Mesenchymal stem cell (in vitro differentiated cells and primary cell): ENCODE measurements at regions not wholly inside any gene's neighbourhood (a gene's known extent, or its start where the extent isn't known, plus 50 kb on each side); places are given as distances from the start of the nearest gene placed in this dataset.

Experiments used
- DNase-seq: peaks from one replicate; pipeline ENCODE4 v3.0.0-alpha.2; 2013
- H2AFZ ChIP-seq: one replicate; pipeline ENCODE4 v1.6.1; 2013; ENCODE audit warnings: low read depth, mild to moderate bottlenecking, control low read depth, inconsistent platforms, low read length, moderate library complexity
- H2AK5ac ChIP-seq: 2 replicates; pipeline ENCODE4 v1.6.1; 2013; ENCODE audit warnings: low read length, moderate library complexity, mild to moderate bottlenecking, inconsistent platforms; ENCODE audit not compliant: severe bottlenecking
- H2BK120ac ChIP-seq: one replicate; pipeline ENCODE4 v1.6.1; 2013; ENCODE audit warnings: low read depth, mild to moderate bottlenecking, inconsistent platforms, low read length, moderate library complexity
- H2BK12ac ChIP-seq, 2 experiments: one replicate each; pipeline ENCODE4 v1.6.1; 2013; ENCODE audit warnings: inconsistent platforms in 2 of 2, low read length in 2 of 2, mild to moderate bottlenecking in 2 of 2, moderate library complexity in 2 of 2, control low read depth in 1 of 2
- H2BK15ac ChIP-seq: one replicate; pipeline ENCODE4 v1.6.1; 2013; ENCODE audit warnings: mild to moderate bottlenecking, low read depth, inconsistent platforms; ENCODE audit not compliant: poor library complexity, severe bottlenecking
- H2BK5ac ChIP-seq: 2 replicates; pipeline ENCODE4 v1.6.1; 2013; ENCODE audit warnings: low read depth, mild to moderate bottlenecking, low read length, control low read depth, inconsistent platforms; ENCODE audit not compliant: poor library complexity, severe bottlenecking
- H3K14ac ChIP-seq, 2 experiments: one replicate each; pipeline ENCODE4 v1.6.1; 2013; ENCODE audit warnings: inconsistent platforms in 2 of 2, low read length in 2 of 2, control low read depth in 1 of 2, mild to moderate bottlenecking in 1 of 2, moderate library complexity in 1 of 2
- H3K18ac ChIP-seq, 2 experiments: one replicate each; pipeline ENCODE4 v1.6.1; 2013; ENCODE audit warnings: inconsistent platforms in 2 of 2, low read length in 2 of 2, control low read depth in 1 of 2, low read depth in 1 of 2, mild to moderate bottlenecking in 1 of 2
- H3K23ac ChIP-seq, 2 experiments: one replicate each; pipeline ENCODE4 v1.6.1; 2013; ENCODE audit warnings: inconsistent platforms in 2 of 2, low read length in 2 of 2, mild to moderate bottlenecking in 2 of 2, moderate library complexity in 2 of 2, control low read depth in 1 of 2
- H3K27ac ChIP-seq: 2 replicates; pipeline ENCODE4 v1.5.1; 2013; ENCODE audit warnings: mild to moderate bottlenecking, moderate library complexity, low read length, control low read depth, inconsistent platforms; ENCODE audit not compliant: poor library complexity, severe bottlenecking
- H3K27me3 ChIP-seq, 2 experiments: 2 replicates each; pipeline versions ENCODE4 v1.6.1 to v1.7.0; 2013; ENCODE audit warnings: low read length in 2 of 2, mild to moderate bottlenecking in 2 of 2, moderate library complexity in 2 of 2, control low read depth in 1 of 2, inconsistent platforms in 1 of 2; ENCODE audit not compliant: control insufficient read depth in 1 of 2, insufficient read depth in 1 of 2
- H3K36me3 ChIP-seq, 2 experiments: 2 replicates each; pipeline versions ENCODE4 v1.6.1 to v1.7.0; 2013; ENCODE audit warnings: low read length in 2 of 2, control low read depth in 1 of 2, inconsistent platforms in 1 of 2, low read depth in 1 of 2, mild to moderate bottlenecking in 1 of 2; ENCODE audit not compliant: insufficient read depth in 2 of 2, control insufficient read depth in 1 of 2
- H3K4ac ChIP-seq, 2 experiments: one replicate each; pipeline ENCODE4 v1.6.1; 2013; ENCODE audit warnings: inconsistent platforms in 2 of 2, low read length in 2 of 2, mild to moderate bottlenecking in 2 of 2, moderate library complexity in 2 of 2, control low read depth in 1 of 2, low read depth in 1 of 2
- H3K4me1 ChIP-seq: 2 replicates; pipeline ENCODE4 v1.6.1; 2013; ENCODE audit warnings: low read depth, low read length, control low read depth; ENCODE audit not compliant: control insufficient read depth, insufficient read depth
- H3K4me2 ChIP-seq: 2 replicates; pipeline ENCODE4 v1.6.1; 2013; ENCODE audit warnings: low read length, mild to moderate bottlenecking, inconsistent platforms; ENCODE audit not compliant: poor library complexity, severe bottlenecking
- H3K4me3 ChIP-seq, 2 experiments: 2 replicates each; pipeline versions ENCODE4 v1.5.1 to v1.7.0; 2013; ENCODE audit warnings: low read length in 2 of 2, mild to moderate bottlenecking in 2 of 2, control low read depth in 1 of 2, low read depth in 1 of 2; ENCODE audit not compliant: insufficient read depth in 1 of 2
- H3K79me1 ChIP-seq: replicated peaks from 2 replicates; pipeline ENCODE4 v1.6.1; 2013; ENCODE audit warnings: mild to moderate bottlenecking, control low read depth, low read length, inconsistent platforms; ENCODE audit not compliant: poor library complexity, severe bottlenecking
- H3K9ac ChIP-seq: 2 replicates; pipeline ENCODE4 v1.7.0; 2013; ENCODE audit warnings: mild to moderate bottlenecking, low read length, moderate library complexity
- H3K9me3 ChIP-seq: 2 replicates; pipeline ENCODE4 v1.7.0; 2013; ENCODE audit warnings: mild to moderate bottlenecking, low read length; ENCODE audit not compliant: control insufficient read depth
- H4K8ac ChIP-seq: one replicate; pipeline ENCODE4 v1.6.1; 2013; ENCODE audit warnings: inconsistent platforms, mild to moderate bottlenecking, low read length, moderate library complexity
- H4K91ac ChIP-seq: one replicate; pipeline ENCODE4 v1.6.1; 2013; ENCODE audit warnings: mild to moderate bottlenecking, low read length, inconsistent platforms
- WGBS: methylation state at CpG from one replicate; pipeline ENCODE4 v1.1.7; 2013; ENCODE audit warnings: mixed read lengths; 5-methylcytosine and 5-hydroxymethylcytosine counted together

DNA sequence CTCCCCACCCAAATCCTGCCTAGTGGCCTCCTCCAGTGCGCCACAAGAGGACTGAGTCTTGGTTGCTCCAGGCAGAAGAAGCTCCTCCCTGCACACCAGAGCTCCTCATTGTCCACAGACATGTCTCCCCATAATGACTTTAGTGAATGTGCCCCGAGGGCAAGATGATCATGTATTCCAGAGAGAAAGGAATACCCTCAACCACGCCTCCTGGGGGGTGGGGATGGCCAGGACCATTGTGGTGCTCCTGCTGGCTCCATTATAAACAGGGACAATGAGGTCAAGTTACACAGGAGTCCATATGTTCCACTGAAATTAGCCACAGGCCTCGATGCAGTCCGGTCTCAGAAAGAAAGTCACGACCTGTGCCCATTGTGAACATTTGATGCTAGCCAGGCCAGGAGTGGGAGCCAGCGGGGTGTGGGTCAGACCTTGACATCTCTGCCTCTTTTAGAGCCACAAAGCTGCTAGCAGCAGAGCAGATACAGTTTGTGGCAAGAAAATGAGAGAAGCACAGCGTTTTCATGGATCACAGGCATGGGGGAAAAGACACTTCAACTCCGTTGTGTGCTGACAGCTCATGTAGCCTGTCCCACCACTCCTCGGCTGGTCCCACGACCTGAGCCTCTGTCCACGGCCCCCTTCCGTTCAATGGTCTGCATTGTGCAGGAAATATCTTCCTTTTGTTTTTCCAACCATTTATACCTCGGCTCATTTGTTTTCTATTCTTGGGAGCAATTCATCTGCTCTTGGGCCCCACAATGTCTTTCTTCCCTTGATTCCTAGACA is 70.7 kb upstream of the FZD7 start:
- Histone ChIP-seq H4K91ac (peak overlapping the region; percentile 62), H2BK120ac (no peak overlapping the region), H3K27ac (no peak overlapping the region), H3K14ac (no peak overlapping the region), H3K79me1 (no peaks in the 10 kb centered on the region), H3K9ac (no peak overlapping the region), H3K4me2 (no peak overlapping the region), H3K27me3 (peaks cover 0 to 76% of the 10 kb centered on the region in 2 experiments), H3K36me3 (no peaks in the 10 kb centered on the region), H2BK15ac (peak overlapping the region; percentile 36), H3K9me3 (no peaks in the 10 kb centered on the region), H2AFZ (no peak overlapping the region), H2BK5ac (no peak overlapping the region), H4K8ac (no peak overlapping the region), H2AK5ac (no peak overlapping the region), H3K18ac (no peak overlapping the region), H3K23ac (no peak overlapping the region), H3K4ac (no peak overlapping the region), H3K4me3 (no peak overlapping the region), H2BK12ac (no peak overlapping the region), H3K4me1 (peaks cover 8% of the 10 kb centered on the region)
- WGBS = 87% methylated on average over 14 of the region's 14 CpGs
- no peak for DNase-seq

DNA sequence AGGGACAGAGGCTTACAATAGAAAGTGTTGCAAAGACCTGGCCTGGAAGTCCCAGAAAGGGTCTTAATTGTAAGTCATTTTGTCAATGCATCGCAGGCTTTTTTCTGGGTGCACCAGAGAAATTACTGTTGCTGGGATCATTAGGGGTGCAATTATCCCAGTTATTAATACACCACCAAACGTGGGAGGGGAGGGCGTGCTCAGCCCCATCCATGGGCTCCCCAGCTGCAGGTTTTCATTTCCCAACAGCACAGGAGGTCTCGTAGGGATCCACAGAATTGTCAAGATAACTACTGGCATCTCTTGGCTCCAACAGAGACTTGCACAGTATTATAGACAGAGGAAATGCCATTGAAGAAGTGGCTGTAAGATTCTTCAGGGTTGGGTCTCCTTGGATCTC is 69.6 kb upstream of the FZD7 start:
- Histone ChIP-seq H3K18ac (no peak overlapping the region), H3K9ac (no peak overlapping the region), H3K4ac (no peak overlapping the region), H2BK15ac (no peak overlapping the region), H3K79me1 (no peaks in the 10 kb centered on the region), H3K4me3 (no peak overlapping the region), H2AFZ (no peak overlapping the region), H2BK120ac (no peak overlapping the region), H3K4me1 (peaks cover 8% of the 10 kb centered on the region), H3K4me2 (no peak overlapping the region), H3K36me3 (no peaks in the 10 kb centered on the region), H2BK5ac (no peak overlapping the region), H2BK12ac (no peak overlapping the region), H3K9me3 (no peaks in the 10 kb centered on the region), H3K27ac (no peak overlapping the region), H4K8ac (no peak overlapping the region), H3K27me3 (peaks cover 0 to 72% of the 10 kb centered on the region in 2 experiments), H3K14ac (no peak overlapping the region), H3K23ac (no peak overlapping the region), H2AK5ac (no peak overlapping the region), H4K91ac (no peak overlapping the region)
- DNase-seq = no peak
- 93% methylated on average over 4 of the region's 4 CpGs for WGBS

DNA sequence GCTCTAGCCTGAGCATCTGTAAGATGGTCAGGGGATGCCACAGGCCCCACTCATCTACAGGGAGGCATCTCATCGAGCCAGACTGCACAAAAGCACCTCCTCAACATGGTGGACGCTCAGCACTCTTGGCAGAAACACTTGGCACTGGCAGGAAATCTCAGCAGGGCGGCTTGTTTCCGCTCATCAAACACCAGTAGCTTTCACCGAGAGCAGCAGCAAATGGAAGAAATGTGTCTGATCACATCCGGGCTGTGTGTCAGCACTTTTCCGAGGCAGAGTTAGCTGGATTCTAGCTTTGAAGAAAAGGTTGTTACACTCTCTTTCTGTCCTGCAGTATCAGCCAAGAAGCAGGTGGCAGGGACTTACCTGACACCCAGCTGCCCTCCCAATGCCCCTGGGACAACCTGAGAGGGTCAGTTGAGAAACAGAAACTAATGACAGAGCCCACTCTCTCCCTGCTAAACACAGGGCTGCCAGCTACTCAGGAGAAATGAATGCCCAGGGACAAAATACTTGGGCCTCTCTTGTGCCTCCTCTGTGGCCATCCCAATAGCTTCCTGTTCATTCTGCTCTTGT is 68.9 kb upstream of the FZD7 start:
- no peak for DNase-seq
- Histone ChIP-seq H3K79me1 (no peaks in the 10 kb centered on the region), H3K4me3 (no peak overlapping the region), H3K4ac (no peak overlapping the region), H2AK5ac (no peak overlapping the region), H2BK15ac (no peak overlapping the region), H2BK120ac (no peak overlapping the region), H3K9ac (no peak overlapping the region), H2AFZ (no peak overlapping the region), H3K18ac (no peak overlapping the region), H3K36me3 (no peaks in the 10 kb centered on the region), H3K14ac (no peak overlapping the region), H3K23ac (no peak overlapping the region), H3K4me2 (no peak overlapping the region), H3K9me3 (no peaks in the 10 kb centered on the region), H4K8ac (no peak overlapping the region), H4K91ac (no peak overlapping the region), H3K27ac (no peak overlapping the region), H2BK12ac (no peak overlapping the region), H3K4me1 (peaks cover 8% of the 10 kb centered on the region), H3K27me3 (peaks cover 0 to 67% of the 10 kb centered on the region in 2 experiments), H2BK5ac (no peak overlapping the region)
- WGBS = 81% methylated on average over 7 of the region's 7 CpGs

DNA sequence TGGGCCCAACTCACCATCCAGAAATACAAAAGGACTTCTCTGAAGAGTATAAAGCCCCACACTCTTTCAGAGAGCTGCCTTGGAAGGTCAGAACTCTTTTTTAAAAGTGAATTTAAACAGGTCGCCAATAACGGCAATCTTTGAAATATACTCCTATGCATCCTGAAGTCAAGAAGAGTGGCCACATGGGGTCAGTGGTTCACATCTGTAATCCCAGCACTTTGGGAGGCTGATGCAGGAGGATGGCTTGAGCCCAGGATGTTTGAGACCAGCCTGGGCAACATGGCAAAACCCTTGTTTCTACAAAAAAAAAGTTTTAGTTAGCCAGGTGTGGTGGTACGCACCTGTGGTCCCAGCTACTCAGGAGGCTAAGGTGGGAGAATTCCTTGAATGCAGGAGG is 68.1 kb upstream of the FZD7 start:
- no peaks in the 10 kb centered on the region for H3K9me3 ChIP-seq
- H4K91ac ChIP-seq = no peak overlapping the region
- H2AFZ ChIP-seq = no peak overlapping the region
- no peak overlapping the region for H2BK120ac ChIP-seq
- no peaks in the 10 kb centered on the region for H3K79me1 ChIP-seq
- H3K36me3 ChIP-seq = no peaks in the 10 kb centered on the region
- H3K23ac ChIP-seq = no peak overlapping the region
- no peak overlapping the region for H3K18ac ChIP-seq
- H3K4me2 ChIP-seq = no peak overlapping the region
- H3K4me3 ChIP-seq = no peak overlapping the region
- H3K9ac ChIP-seq = no peak overlapping the region
- no peak overlapping the region for H4K8ac ChIP-seq
- H2AK5ac ChIP-seq = no peak overlapping the region
- H2BK5ac ChIP-seq = no peak overlapping the region
- H2BK12ac ChIP-seq = no peak overlapping the region
- no peak overlapping the region for H3K4ac ChIP-seq
- 82% methylated on average over 3 of the region's 3 CpGs for WGBS
- no peak overlapping the region for H3K14ac ChIP-seq
- no peak for DNase-seq
- H3K4me1 ChIP-seq = peaks cover 8% of the 10 kb centered on the region
- H3K27me3 ChIP-seq = peaks cover 0 to 66% of the 10 kb centered on the region in 2 experiments
- no peak overlapping the region for H3K27ac ChIP-seq
- no peak overlapping the region for H2BK15ac ChIP-seq
